Testis (tissue), 2 donors: ENCODE measurements at regions not wholly inside any gene's neighbourhood (a gene's known extent, or its start where the extent isn't known, plus 50 kb on each side); places are given as distances from the start of the nearest gene placed in this dataset.

Source experiments
- DNase-seq: peaks from one replicate; pipeline ENCODE4 v3.0.0-alpha.2; 2019
- H3K27ac ChIP-seq, 2 donors: fragments of 200-600 bp; sonication (generic); one replicate each; pipeline ENCODE4 v1.5.1; 2019
- H3K27me3 ChIP-seq: fragments of 200-600 bp; sonication (generic); one replicate; pipeline ENCODE4 v1.5.1; 2019
- H3K36me3 ChIP-seq: fragments of 200-600 bp; sonication (generic); one replicate; pipeline ENCODE4 v1.5.1; 2017; ENCODE audit warnings: low read depth; ENCODE audit errors: missing control alignments
- H3K4me1 ChIP-seq: fragments of 200-600 bp; sonication (generic); one replicate; pipeline ENCODE4 v1.5.1; 2019
- H3K4me3 ChIP-seq, 2 donors: fragments of 200-600 bp; sonication (generic); one replicate each; pipeline ENCODE4 v1.5.1; 2017 to 2019
- H3K9me3 ChIP-seq: fragments of 200-600 bp; sonication (generic); one replicate; pipeline ENCODE4 v1.5.1; 2017
- POLR2A ChIP-seq: fragments of 450-650 bp; IDR thresholded peaks from one replicate; pipeline ENCODE4 v1.6.1; 2017; ENCODE audit warnings: antibody characterized with exemption, mild to moderate bottlenecking, moderate library complexity
- WGBS, 2 donors: methylation state at CpG; one replicate each; pipeline ENCODE4 v1.1.5; 2018; 5-methylcytosine and 5-hydroxymethylcytosine counted together
- intact Hi-C: fragments of 100-400 bp; cut with DNase I; formaldehyde crosslinking; loops from one replicate; pipeline ENCODE4 v1.15.1; 2023; ENCODE audit warnings: low total_unique reads
- TF ChIP-seq, protein P1 (sequence below), 3 experiments: fragments of 450-650 bp in 2 of 3; fragments of 200-600 bp in 1 of 3; sonication (generic) in 1 of 3; IDR thresholded peaks; one replicate each; pipeline ENCODE4 v1.5.1; 2016 to 2019; ENCODE audit warnings: antibody characterized with exemption in 3 of 3, mild to moderate bottlenecking in 2 of 3, moderate library complexity in 1 of 3

DNA sequence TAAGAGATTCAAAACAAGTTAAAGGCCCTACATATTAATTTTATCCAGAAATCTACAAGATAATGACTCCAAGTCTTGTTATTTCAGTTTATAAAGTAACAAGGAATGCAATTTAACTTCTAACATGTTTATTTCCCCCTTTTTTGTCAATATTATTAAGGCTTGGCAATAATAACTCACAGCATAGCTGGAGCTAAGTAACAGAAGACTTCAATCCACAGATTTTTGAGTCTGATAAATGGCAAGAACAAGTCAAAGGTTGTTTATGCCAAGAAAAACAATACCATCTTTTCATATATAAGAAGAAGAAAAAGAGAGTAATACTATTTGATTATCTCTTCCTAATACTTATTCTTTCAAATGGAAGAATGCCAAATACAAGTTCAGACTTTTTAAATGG lies 631.0 kb upstream of the CCDC54 start:
- no peak for TF ChIP-seq POLR2A
- TF ChIP-seq, protein P1, sequence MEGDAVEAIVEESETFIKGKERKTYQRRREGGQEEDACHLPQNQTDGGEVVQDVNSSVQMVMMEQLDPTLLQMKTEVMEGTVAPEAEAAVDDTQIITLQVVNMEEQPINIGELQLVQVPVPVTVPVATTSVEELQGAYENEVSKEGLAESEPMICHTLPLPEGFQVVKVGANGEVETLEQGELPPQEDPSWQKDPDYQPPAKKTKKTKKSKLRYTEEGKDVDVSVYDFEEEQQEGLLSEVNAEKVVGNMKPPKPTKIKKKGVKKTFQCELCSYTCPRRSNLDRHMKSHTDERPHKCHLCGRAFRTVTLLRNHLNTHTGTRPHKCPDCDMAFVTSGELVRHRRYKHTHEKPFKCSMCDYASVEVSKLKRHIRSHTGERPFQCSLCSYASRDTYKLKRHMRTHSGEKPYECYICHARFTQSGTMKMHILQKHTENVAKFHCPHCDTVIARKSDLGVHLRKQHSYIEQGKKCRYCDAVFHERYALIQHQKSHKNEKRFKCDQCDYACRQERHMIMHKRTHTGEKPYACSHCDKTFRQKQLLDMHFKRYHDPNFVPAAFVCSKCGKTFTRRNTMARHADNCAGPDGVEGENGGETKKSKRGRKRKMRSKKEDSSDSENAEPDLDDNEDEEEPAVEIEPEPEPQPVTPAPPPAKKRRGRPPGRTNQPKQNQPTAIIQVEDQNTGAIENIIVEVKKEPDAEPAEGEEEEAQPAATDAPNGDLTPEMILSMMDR (IDR thresholded peaks at IDR 0.05), result no peak

DNA sequence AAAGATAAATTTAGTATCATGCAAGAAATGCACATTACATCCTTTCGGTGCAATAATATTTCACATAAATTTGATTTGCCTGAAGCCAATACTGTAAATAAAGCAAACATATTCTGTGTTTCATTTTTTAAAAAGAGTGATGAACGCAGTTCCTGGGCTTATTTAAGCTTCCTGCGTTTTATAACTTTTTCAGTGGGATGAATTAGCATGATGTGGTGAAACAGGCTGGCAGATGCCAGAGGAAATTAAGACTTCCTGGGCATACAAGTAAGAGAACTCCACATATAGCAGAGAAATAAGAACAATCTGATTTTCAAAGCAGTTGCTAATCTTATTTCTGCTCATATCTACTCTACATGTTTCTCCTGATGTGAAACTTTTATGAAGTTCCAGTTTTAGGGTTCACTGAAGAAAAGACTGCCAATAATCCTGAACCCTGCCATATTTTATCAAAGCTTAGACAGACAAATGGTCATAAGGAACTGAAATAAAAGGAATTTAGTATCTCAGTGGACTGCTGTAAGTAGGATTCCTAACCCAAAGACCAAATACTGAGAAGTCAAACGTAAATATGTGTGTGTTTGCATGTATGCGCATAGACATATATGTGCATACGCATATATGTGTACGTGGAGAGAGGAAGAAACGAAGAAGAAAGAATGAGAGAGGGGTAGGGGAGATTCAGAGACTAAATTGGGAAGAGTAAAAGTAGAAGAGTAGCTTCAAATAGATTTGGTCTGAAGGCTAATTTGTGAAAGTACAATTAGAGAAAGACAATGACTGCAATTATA lies 628.6 kb upstream of the CCDC54 start:
- Histone ChIP-seq H3K27me3 (no peaks in the 10 kb centered on the region), H3K4me1 (no peaks in the 10 kb centered on the region), H3K9me3 (no peaks in the 10 kb centered on the region), H3K4me3 (no peak overlapping the region), H3K36me3 (no peaks in the 10 kb centered on the region), H3K27ac (no peak overlapping the region)
- intact Hi-C loops, result no loop called here
- 90 to 92% methylated on average over 8 of the region's 8 CpGs for WGBS, 2 donors
- TF ChIP-seq, protein P1 (IDR thresholded peaks at IDR 0.05), result no peak
- no peak for TF ChIP-seq POLR2A
- no peak for DNase-seq

More for the DNA sequence above, 631.0 kb upstream of the CCDC54 start:
- H3K36me3 ChIP-seq, result no peaks in the 10 kb centered on the region
- no peak for DNase-seq
- no peaks in the 10 kb centered on the region for H3K27me3 ChIP-seq
- no peaks in the 10 kb centered on the region for H3K4me1 ChIP-seq
- no peak overlapping the region for H3K4me3 ChIP-seq
- intact Hi-C loops, result no loop called here
- H3K27ac ChIP-seq, result no peak overlapping the region
- H3K9me3 ChIP-seq, result no peaks in the 10 kb centered on the region

DNA sequence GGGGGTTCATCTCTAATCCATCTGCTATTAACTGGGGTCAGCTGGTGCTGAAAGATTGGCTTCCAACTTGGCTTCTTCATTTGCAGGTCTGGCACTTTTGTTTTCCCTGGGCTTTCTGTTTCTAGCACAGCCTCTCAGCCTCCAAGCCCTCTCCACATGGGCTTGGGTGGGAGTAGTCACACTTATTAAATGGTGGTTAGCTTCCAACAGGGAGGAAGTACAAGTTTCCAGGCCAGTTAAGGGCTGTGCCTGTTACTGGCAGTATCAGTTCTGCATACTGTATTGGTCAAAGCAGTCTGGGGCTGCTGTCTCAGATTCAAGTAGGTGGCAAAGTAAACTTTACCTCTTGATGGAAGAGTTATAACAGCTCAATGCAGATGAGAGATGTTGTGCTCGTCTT lies 627.1 kb upstream of the CCDC54 start:
- Histone ChIP-seq H3K9me3 (no peaks in the 10 kb centered on the region), H3K4me1 (no peaks in the 10 kb centered on the region), H3K27me3 (no peaks in the 10 kb centered on the region), H3K36me3 (no peaks in the 10 kb centered on the region), H3K27ac (no peak overlapping the region), H3K4me3 (no peak overlapping the region)
- intact Hi-C loops, result no loop called here
- DNase-seq, result no peak
- TF ChIP-seq, protein P1 (IDR thresholded peaks at IDR 0.05), result no peak
- TF ChIP-seq POLR2A, result no peak
- 95% methylated on average over 1 of the region's 1 CpG for WGBS, 2 donors

DNA sequence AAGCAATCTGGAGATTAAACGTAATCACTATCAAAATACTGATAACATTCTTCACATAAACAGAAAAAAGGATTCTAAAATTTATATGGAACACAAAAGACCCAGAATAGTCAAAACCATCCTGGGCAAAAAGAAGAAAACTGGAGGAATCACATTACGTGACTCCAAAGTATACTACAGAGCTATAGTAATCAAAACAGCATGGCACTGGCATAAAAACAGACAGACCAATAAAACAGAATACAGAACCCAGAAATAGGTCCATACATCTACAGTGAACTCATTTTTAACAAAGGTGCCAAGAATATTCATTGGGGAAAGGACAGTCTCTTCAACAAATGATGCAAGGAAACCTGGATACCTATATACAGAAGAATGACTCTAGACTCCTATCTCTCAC lies 621.9 kb upstream of the CCDC54 start:
- TF ChIP-seq, protein P1 (IDR thresholded peaks at IDR 0.05), result no peak
- TF ChIP-seq POLR2A, result no peak
- no peaks in the 10 kb centered on the region for H3K27me3 ChIP-seq
- no peaks in the 10 kb centered on the region for H3K9me3 ChIP-seq
- intact Hi-C loops, result no loop called here
- H3K4me1 ChIP-seq, result no peaks in the 10 kb centered on the region
- WGBS, 2 donors, result 89 to 93% methylated on average over 2 of the region's 2 CpGs
- H3K27ac ChIP-seq, result no peak overlapping the region
- H3K36me3 ChIP-seq, result no peaks in the 10 kb centered on the region
- no peak for DNase-seq
- H3K4me3 ChIP-seq, result no peak overlapping the region

DNA sequence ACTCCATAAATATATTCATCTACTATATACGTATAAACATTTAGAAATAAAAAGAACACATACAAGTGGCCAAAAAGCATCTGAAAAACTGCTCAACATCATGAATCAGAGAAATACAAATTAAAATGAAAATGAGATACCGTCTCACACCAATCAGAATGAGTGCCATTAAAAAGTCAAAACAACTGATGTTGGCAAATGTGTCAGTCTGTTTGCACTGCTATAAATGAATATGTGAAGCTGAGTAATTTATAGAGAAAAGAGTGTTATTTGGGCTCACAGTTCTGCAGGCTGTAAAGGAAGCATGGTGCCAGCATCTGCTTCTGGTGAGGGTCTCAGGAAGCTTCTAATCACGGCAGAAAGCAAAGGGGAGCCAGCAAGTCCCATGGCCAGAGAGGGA lies 620.3 kb upstream of the CCDC54 start:
- TF ChIP-seq, protein P1 (IDR thresholded peaks at IDR 0.05), result no peak
- TF ChIP-seq POLR2A, result no peak
- WGBS, 2 donors, result 91 to 92% methylated on average over 3 of the region's 3 CpGs
- Histone ChIP-seq H3K4me1 (no peaks in the 10 kb centered on the region), H3K9me3 (no peaks in the 10 kb centered on the region), H3K36me3 (no peaks in the 10 kb centered on the region), H3K27ac (no peak overlapping the region), H3K27me3 (no peaks in the 10 kb centered on the region), H3K4me3 (no peak overlapping the region)
- intact Hi-C loops, result no loop called here
- no peak for DNase-seq
